GM19372 (cell line): ENCODE measurements at regions not wholly inside any gene's neighbourhood (a gene's known extent, or its start where the extent isn't known, plus 50 kb on each side); places are given as distances from the start of the nearest gene placed in this dataset.
"Not testable (repeated sequence)": the region's sequence is repeated elsewhere in the genome, so short reads cannot be mapped to it uniquely, and the experiment has no call there.

Experiments used
- ATAC-seq: cut with Tn5 transposase; IDR thresholded peaks from one replicate; pipeline ENCODE4 v1.9.1; 2021; ENCODE audit warnings: mild to moderate bottlenecking, low read depth, moderate library complexity; ENCODE audit not compliant: unreplicated experiment

DNA sequence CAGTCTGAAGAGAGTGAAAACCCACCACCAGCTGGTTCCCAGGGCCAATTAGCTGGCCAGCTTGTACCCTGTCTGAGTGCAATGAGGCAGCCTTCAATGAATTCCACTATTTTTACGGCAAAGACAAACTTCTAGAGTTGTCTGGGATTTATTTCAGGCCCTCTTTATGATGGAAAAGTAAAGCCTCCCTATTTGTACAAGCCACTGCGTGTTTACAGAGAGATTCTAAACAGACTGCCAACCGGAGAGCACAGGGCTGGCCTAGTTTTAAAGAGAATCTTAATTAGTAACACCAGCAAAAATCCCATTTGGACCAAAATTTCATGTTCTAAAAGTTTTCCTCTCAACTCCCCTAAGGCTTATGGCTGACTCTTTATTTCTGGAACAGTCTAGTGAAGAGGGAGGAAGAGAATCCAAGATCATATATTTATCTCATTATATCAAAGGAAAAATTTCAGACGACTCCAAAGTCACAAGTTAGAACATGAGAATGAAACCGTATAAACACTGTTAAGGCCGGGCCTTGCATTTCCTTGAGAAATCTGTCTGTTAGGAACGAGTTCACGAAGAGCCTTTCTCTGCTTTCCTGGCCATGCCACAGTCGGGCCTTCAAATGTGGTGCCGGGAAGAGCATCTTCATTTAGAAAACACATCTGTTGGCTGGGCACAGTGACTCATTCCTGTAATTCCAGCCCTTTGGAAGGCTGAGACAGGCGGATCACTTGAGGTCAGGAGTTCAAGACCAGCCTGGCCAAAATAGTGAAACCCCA is 724.6 kb upstream of the NRP1 start:
- ATAC-seq, result no peak

- ATAC-seq, result not testable (repeated sequence)
Observed at GRCh38 chr10:34055410-34055985, 721.0 kb upstream of the NRP1 start.

DNA sequence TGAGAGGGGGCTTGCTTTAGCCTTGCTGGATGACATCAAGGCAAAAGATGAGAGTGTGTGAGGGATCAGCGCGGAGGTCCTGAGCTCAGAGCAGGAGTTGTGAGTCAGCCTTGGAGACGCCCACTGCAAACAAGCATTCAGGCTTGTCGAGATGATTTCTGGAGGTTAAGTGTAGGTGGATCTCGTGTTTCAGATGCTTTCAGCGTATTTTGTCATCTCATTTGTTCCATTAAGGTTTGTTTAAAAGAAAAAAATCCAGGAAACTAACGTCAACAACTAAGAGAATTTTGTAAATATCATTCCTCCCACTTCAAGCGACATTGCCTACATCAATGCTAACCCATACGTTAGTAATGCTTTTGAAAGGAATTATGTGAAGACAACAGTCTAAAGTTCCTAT is 715.4 kb upstream of the NRP1 start:
- ATAC-seq, result no peak

DNA sequence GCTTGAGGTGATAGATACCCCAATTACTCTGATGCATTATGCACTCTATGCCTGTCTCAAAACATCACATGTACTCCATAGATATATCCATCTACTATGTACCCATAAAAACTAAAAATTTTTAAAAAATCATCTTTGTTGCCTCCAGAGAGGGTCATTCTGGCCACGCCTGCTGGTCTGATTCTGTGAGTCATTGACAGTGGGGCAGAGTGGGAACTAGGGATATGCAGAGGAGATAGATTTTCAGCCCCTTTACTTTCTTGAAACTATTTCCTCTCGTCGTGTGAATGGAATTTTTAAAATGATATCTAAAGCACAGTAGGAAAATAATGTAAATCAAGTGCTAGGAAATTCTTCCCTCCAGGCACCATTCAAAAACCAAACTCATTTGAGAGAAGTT is 715.0 kb upstream of the NRP1 start:
- no peak for ATAC-seq

DNA sequence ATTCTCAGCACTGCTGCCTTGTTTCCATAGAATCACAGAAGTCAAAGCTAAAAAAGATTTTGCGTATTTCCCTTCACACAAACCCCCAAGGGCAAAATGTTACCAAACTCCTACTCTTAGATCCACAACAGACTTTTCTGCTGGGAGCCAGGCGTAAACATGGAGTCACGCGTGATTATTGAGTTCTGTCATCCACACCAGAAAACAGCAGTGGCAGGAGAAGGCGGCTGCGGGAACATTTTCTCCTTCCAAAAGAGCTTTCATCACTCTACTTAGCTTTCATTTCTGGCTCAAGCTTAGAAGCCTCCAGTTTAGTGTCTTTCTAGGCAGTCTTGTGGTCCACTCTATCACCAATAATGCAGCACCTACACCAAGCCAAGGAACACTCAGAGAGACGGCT is 712.9 kb upstream of the NRP1 start:
- no peak for ATAC-seq

- no peak for ATAC-seq
Observed at GRCh38 chr10:34046506-34047034, 712.1 kb upstream of the NRP1 start.

DNA sequence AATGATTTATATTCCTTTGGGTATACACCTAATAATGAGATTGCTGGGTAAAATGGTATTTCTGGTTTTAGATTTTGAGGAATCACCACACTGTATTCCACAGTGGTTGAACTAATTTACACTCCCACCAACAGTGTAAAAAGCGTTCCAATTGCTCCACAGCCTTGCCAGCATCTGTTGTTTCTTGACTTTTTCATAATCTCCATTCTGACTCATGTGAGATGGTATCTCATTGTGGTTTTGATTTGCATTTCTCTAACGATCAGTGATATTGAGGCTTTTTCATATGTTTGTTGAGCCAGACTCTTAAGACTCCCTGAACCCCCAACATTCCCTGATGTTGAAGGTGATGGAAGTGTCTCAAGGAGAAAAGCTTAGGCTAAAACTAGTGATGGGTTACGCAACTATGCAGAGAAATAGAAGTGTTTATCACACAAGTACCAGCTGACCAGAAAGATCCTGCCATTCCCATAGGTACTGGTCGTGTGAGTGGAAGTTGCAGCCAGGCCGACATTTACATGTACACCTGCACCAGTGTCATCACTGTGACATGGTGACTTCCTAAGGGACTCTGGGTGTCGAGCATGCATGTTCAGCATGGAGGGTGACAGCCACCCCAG is 711.2 kb upstream of the NRP1 start:
- ATAC-seq, result no peak

GRCh38 chr10:34041871-34042270 is 707.4 kb upstream of the NRP1 start:
- ATAC-seq, result no peak

- ATAC-seq, result no peak
Observed at GRCh38 chr10:34037499-34037898, 703.0 kb upstream of the NRP1 start.

- not testable (repeated sequence) for ATAC-seq
Observed at GRCh38 chr10:34035241-34035790, 700.8 kb upstream of the NRP1 start.

GRCh38 chr10:34033078-34033477 is 698.6 kb upstream of the NRP1 start:
- no peak for ATAC-seq

DNA sequence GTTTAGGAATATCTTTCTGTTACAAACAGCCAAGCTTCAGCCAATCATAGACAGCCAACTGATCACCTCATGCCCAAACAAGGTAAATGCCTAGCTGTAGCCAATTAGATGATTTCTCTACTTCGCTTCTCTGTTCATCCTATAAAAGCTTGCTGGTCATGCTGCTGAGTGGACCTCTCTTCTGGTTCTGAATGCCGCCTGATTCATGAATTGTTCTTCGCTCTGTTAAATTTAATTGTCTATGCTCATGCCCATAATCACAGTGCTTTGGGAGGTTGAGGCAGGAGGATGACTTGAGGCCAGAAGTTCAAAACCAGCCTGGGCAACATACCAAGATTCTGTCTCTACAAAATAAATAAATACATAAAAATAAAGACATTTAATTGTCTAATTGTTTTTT is 698.1 kb upstream of the NRP1 start:
- no peak for ATAC-seq

GRCh38 chr10:34031400-34031799 is 696.9 kb upstream of the NRP1 start:
- no peak for ATAC-seq

DNA sequence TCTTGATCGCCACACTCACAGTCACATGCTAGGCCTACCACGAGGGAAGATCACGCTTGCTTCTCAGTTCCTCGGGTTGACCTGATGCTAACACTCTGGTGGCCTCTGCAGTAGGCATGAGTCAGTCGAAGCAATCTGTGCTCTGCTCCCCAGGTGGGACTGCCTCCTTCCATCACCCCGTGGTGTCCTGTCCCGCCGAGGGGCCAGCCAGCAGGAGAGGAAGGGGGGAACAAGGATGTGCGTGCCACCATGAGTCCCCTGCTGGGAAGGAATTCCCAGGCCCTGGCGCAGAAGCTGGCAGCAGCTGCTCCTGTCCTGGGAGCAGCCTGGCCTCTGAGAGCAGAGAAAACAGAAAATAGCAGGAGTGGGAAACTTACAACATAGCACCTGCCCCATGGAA is 695.0 kb upstream of the NRP1 start:
- no peak for ATAC-seq

- no peak for ATAC-seq
Observed at GRCh38 chr10:34028936-34029335, 694.5 kb upstream of the NRP1 start.

DNA sequence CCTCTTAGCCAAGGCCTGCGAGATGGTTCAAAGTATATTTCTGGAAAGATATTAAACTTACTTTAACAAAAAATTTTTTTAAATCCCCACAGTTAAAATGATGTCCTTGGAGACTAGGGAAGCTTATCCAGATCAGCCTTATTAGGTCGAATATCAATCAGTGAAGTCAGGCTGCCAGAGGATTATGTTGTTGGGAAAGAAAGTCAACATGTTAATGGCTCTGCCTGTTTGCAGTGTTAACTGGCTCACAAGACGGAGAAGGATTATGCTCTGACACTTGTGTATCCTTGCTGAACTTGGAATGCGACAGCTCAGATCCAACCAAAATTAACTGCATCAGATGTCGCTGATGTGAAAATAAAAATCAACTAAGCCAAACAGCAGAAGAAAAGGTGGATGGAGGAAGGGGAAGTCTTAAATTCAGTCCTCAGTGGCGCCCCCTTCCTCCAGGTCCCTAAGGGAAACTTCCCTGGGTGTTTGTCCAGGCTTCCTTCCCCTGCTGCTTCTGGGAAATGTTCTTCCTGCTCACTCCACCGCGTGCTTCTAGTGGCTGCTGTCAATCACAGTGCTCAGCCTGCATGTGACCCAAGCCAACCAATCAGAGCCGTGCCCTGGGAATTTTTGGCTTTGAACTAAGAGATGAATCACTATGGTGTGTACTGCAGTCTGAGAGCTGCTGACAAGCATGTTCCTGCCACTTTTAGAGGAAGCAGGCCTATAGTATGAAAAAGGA is 690.4 kb upstream of the NRP1 start:
- ATAC-seq, result no peak

DNA sequence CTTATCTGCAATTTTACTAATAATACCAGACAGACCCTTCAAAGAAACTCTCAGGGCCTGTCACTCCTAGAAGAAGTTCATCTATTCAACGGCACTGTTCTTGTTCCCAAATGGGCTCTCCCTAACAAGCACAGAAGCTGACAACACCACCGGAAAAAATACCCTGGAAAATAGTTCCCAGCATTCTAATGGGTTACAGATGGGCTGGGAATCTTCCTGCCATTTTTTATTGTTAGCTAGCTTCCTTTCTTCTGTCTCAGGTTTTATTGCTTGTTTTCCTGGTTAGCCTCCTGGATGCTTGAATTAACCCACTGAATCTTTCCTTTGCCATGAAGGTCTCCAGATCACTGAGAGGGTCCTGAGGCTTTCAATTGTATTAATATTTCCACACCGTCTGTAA is 689.8 kb upstream of the NRP1 start:
- ATAC-seq, result no peak

- no peak for ATAC-seq
Observed at GRCh38 chr10:34022195-34022594, 687.7 kb upstream of the NRP1 start.

- no peak for ATAC-seq
Observed at GRCh38 chr10:34018784-34019183, 684.3 kb upstream of the NRP1 start.

DNA sequence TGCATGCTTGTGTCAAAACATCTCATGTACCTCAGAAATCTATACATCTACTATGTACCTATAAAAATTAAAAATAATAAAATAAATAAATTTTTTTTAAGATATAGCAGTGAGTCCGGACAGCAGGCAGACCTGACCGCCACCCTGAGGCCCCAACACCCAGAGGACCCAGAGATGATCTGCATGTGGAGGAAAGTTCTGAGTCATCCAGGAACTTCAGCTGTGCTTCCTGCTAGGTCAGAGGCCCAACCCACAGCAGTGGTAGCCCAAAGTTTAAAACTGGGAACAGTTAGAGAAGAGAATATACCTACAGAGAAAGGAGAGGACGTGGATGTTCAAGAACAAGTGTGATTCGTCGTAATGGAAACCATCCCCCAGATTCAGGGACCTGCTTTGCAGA is 683.7 kb upstream of the NRP1 start:
- ATAC-seq, result no peak

- ATAC-seq, result no peak
Observed at GRCh38 chr10:34017281-34017680, 682.8 kb upstream of the NRP1 start.
